ENCODE measurements at regions not wholly inside any gene's neighbourhood (a gene's known extent, or its start where the extent isn't known, plus 50 kb on each side); places are given as distances from the start of the nearest gene placed in this dataset.
A peak's percentile ranks its signal among the peaks of the same experiment; 100 is the strongest.

DNA sequence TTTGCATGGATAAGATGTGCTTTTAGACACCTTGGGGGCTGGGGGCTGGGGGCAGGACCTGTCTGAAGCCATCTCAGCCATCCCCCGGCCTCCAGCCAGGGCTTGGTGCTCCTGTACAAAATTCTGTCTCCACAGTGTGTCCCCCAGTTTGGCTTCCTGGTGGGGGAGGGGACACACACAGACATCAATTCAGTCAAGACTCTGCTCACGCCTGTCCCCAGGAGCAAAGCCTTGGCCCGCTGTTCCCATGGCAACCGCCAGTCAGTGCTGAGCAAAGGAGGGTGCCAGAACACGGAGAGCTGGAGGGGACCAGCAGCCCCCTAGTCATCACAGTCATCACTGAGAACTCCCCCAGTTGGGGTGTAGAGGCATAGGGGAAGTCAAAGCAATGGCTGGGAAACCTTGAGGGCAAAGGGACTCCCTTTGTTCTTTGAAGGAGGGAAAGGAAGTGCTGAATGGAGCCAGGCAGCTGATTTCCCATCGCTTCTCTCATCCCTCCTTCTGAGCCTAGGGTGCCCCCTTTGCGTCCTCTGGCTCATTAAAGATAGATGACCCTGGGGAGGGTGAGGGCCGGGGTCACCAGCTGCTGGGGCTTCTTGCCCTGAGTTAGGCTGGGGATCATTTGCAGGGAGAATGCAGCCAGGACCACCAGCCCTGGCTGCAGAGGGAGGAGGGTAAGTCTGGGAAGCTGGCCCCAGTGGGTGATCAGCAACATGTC, 134.9 kb upstream of the IPO9 start:
- Mint-ChIP-seq H3K4me3 (no peak overlapping the region), H3K27me3 (peaks cover 14% of the 10 kb centered on the region), H3K9me3 (no peaks in the 10 kb centered on the region), H3K4me1 (no peaks in the 10 kb centered on the region), H3K27ac (no peak overlapping the region), H3K36me3 (no peaks in the 10 kb centered on the region)
- ATAC-seq, result no peak

DNA sequence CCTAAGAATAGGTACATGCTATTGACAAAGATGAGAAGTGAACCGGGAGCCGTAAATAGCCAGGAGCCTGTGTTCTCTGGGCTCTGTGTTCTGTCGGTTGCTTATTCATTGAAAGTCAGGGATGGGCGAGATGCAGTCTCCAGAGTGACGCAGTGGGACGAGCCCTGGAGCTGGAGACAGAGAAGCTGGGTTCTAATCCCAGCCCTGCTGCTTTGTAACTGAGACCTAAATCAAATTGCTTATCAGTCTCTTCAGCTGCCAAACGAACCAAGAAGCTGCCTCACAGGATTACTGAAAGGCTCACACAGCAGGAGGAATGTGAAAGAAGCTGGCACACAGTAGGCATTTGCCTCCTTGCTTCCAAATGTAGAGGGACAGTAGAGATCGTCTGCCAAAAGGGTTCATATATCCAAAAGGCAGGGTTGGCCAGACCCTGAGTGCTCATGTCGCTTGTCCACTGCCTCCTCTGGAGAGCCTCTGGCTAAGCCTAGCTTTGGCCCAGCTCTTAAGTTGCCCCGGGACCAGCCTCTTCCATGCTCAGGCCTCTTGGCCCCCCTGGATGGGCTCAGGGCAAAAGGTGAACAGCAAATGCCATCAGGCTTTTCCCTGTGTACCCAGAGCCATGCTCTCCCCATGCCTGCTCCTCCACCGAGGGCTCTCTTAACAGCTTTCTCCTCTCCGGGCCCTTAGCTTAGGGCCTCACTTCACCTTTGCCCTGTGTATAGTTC, 134.2 kb upstream of the IPO9 start:
- Mint-ChIP-seq H3K27me3 (peaks cover 14% of the 10 kb centered on the region), H3K4me3 (no peak overlapping the region), H3K27ac (no peak overlapping the region), H3K36me3 (no peaks in the 10 kb centered on the region), H3K9me3 (no peaks in the 10 kb centered on the region), H3K4me1 (no peaks in the 10 kb centered on the region)
- ATAC-seq, result no peak

DNA sequence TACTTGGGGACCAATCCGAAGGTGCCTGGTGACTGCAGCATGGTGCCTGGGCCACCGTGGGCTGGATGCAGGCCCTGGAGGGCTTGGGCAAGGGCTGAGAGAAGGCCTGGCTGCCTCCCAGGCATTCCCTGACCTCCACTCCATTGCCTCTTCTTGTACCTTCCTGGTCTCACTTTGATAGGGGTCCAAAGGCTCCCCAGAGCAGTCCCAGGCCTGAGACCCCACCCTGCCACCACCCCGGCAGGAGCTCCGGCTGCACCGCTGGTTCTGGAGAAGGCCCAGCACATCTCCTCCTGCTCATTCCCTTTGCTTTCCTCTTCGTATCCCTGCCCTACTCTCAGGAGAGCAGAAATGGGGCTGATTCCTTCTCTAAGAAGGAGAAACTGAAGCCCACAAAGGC, 133.3 kb upstream of the IPO9 start:
- Mint-ChIP-seq H3K36me3 (no peaks in the 10 kb centered on the region), H3K27me3 (peaks cover 14% of the 10 kb centered on the region), H3K9me3 (no peaks in the 10 kb centered on the region), H3K27ac (no peak overlapping the region), H3K4me3 (no peak overlapping the region), H3K4me1 (no peaks in the 10 kb centered on the region)
- ATAC-seq, result no peak

DNA sequence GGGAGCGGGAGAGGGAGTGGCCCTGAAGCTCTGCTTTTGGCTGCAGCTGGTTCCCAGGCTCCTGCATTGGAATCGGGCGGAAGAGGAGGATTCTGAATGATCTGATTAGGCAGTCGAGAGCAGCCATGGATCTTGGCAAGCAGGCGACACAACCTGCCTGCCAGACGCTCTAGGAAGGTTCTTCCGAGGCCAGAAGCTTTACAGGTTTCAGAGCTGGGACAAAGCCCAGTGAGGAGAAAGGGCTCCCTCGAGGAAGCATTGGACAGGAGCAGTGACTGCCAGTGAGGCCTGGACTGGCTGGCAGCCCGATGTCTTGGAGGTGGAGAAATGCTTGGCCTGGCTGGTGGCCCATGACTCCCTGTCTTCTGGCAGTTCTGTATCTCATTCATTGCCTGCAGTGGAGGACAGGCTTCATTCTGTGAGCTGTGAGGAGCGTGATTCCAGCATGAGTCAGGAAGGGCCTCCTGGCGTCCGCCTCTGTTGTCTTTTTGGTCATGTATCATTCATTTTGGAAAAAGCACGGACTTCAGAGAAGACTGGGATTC, 132.7 kb upstream of the IPO9 start:
- Mint-ChIP-seq H3K4me3 (no peak overlapping the region), H3K27ac (no peak overlapping the region), H3K36me3 (no peaks in the 10 kb centered on the region), H3K27me3 (peaks cover 14% of the 10 kb centered on the region), H3K9me3 (no peaks in the 10 kb centered on the region), H3K4me1 (no peaks in the 10 kb centered on the region)
- ATAC-seq, result no peak

DNA sequence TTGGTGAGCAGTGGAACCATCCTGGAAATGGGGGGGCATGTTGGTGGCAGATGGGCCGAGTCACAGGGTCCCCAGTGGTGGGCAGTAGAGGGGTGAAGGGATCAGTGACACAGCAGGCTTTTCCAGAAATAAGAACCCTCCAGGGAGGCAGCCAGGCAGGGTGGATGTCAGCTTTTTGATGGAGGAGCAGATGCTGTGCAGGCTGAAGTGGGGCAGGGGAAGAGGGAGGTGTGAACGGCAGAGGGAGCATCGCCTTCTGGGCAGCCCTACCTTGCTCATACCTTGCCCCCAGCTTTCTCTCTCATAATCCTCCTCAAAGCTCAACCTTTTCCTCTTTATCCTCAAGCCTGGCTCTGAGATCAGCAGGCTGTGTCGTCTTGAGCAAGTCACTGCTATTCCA, 131.8 kb upstream of the IPO9 start:
- Mint-ChIP-seq H3K9me3 (peaks cover 3% of the 10 kb centered on the region), H3K27ac (no peak overlapping the region), H3K4me1 (no peaks in the 10 kb centered on the region), H3K36me3 (no peaks in the 10 kb centered on the region), H3K4me3 (no peak overlapping the region), H3K27me3 (peaks cover 14% of the 10 kb centered on the region)
- ATAC-seq, result no peak

DNA sequence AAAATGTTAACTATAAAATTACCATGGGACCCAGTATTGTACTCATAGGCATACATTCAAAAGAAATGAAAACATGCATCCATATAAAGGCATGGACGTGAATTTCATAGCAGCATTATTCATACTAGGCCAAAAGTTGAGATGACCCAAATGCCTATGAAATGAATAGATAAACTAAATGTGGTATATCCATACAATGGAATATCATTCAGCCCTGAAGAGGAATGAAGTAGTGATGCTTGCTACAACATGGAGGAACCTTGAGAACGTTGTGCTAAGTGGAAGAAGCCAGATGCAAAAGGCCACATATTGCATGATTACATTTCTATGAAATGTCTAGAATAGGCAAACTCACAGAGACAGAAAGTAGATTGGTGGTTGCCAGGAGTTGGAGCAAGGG, 127.1 kb upstream of the IPO9 start:
- Mint-ChIP-seq H3K27ac (no peak overlapping the region), H3K27me3 (peaks cover 9% of the 10 kb centered on the region), H3K4me3 (no peak overlapping the region), H3K36me3 (no peaks in the 10 kb centered on the region), H3K4me1 (no peaks in the 10 kb centered on the region), H3K9me3 (peaks cover 3% of the 10 kb centered on the region)
- ATAC-seq, result no peak

DNA sequence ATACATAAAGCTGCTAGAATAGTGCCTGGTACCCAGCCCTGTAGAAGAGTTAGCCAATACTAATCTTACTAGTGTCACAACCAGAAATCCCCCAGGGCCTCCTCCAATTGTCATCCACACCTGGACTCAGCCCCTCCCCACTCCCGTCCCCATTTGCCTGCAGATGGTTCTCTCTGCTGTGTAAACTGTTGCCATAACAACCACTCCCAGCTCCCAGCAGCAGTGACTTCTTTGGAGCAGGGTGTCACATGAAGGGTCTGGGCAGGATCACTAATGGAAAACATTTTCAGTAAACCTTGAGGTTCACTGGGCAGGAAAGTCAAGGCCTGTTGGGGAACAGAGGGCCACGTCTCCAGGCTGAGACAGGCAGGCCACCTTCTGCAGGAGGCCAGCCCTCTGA, 126.0 kb upstream of the IPO9 start:
- peaks cover 3% of the 10 kb centered on the region for H3K9me3 Mint-ChIP-seq
- no peak overlapping the region for H3K27ac Mint-ChIP-seq

DNA sequence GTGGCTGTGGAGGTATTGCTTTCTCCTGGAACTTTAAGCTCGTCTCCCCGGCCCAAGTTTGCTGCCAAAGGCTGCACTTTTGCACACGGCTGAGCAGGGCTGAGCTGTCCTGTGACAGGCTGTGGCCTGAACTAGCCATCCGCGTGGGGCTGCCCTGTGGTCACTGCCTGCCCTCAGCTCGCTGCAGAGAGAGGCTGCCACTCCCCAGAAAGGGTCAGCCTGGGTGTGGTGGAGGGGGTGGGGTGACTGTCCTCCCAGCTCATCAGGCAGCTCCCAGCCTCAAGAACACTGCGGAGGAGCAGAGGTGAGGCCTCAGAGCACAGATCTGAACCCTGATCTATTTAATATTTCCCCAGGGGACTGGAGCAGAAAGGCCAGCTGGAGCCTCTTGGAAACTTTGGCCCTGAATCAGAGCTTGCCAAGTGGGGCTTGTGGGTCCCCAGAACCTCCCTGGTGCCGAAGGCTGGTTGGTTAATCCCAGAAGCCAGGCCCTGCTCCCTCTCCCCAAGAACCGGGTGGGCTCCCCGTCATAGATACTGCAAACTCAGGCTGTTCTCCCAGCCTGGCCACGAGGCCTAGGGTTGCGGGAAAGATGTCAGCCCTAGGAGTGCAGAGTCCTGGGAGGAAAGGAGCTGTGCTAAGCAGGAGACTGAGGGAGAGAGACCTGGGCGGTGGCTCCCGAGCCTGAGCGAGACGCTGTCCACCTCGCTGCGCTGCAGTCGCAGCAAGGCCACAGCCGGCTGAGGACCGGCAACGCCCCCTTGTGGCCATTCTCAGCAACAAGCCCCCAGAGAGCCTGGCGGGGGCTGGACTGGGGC, 125.1 kb upstream of the IPO9 start:
- Mint-ChIP-seq H3K4me1 (no peaks in the 10 kb centered on the region), H3K27ac (no peak overlapping the region), H3K9me3 (peaks cover 3% of the 10 kb centered on the region), H3K36me3 (no peaks in the 10 kb centered on the region), H3K4me3 (no peak overlapping the region), H3K27me3 (peaks cover 14% of the 10 kb centered on the region)
- ATAC-seq, result peak; percentile 77

More for the DNA sequence above, 126.0 kb upstream of the IPO9 start:
- no peak for ATAC-seq
- no peaks in the 10 kb centered on the region for H3K36me3 Mint-ChIP-seq
- no peak overlapping the region for H3K4me3 Mint-ChIP-seq
- H3K27me3 Mint-ChIP-seq, result peaks cover 9% of the 10 kb centered on the region
- no peaks in the 10 kb centered on the region for H3K4me1 Mint-ChIP-seq

DNA sequence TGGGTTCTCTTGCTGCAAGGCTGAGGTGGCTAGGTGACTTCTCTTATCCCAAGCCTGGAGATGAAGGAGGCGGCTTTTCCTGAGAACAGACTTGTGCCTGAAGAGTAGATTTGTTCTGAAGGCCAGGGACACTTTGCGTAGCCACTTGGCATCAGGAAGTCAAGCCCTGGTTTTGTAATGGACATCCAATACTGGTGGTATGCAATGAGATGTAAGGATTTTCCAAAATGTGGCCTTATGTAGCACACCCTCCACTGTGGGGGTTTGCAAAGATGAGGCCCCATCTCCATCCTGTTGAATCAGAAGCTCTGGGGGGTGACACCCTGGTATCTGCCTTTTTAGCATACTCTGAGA, 124.5 kb upstream of the IPO9 start:
- H3K36me3 Mint-ChIP-seq, result no peaks in the 10 kb centered on the region
- peaks cover 3% of the 10 kb centered on the region for H3K9me3 Mint-ChIP-seq
- no peaks in the 10 kb centered on the region for H3K4me1 Mint-ChIP-seq
- no peak overlapping the region for H3K27ac Mint-ChIP-seq
- H3K27me3 Mint-ChIP-seq, result peaks cover 17% of the 10 kb centered on the region
- no peak for ATAC-seq
- H3K4me3 Mint-ChIP-seq, result no peak overlapping the region

DNA sequence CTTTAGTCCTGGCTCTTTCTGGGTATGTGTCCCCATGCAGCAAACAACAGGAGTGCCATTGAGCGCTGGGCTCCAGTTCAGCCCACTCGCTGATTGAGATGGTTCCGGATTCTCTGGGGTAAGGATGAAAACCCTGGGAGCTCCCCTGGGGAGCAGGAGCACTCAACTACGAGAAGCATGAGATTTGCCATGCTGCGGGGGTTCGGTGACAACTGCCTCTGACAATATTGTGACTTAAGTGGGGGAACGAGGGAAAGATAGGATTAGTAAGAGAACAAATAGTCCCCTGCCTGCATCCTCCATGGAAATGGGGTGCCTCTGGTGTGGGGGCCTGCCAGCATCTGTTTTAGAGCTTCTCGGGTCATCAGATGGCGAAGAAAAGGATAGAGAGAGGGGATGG, 123.6 kb upstream of the IPO9 start:
- Mint-ChIP-seq H3K4me1 (no peaks in the 10 kb centered on the region), H3K27me3 (peaks cover 17% of the 10 kb centered on the region), H3K9me3 (peaks cover 3% of the 10 kb centered on the region), H3K36me3 (no peaks in the 10 kb centered on the region), H3K4me3 (no peak overlapping the region), H3K27ac (no peak overlapping the region)
- ATAC-seq, result no peak

DNA sequence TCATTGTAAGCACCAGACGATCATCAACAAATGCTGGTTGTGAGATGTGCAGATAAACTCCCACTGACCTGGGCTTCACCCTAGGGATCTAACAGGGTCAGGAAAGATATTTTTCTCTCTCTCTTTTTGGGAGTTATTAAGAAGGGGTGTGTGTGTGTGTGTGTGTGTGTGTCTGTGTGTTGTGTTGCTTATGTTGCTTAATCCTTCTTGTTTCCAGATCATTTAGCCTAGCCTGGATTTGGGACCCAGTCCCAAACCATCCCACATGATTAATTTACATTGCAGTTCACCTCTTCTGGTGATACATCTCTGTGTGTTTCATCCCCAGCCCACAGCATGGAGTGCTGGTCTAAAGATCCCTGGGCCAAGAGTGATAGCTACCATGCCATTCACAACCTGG, 122.8 kb upstream of the IPO9 start:
- no peak overlapping the region for H3K4me3 Mint-ChIP-seq
- H3K36me3 Mint-ChIP-seq, result no peaks in the 10 kb centered on the region
- H3K9me3 Mint-ChIP-seq, result peaks cover 3% of the 10 kb centered on the region
- peaks cover 17% of the 10 kb centered on the region for H3K27me3 Mint-ChIP-seq
- no peak overlapping the region for H3K27ac Mint-ChIP-seq
- ATAC-seq, result no peak
- H3K4me1 Mint-ChIP-seq, result no peaks in the 10 kb centered on the region

DNA sequence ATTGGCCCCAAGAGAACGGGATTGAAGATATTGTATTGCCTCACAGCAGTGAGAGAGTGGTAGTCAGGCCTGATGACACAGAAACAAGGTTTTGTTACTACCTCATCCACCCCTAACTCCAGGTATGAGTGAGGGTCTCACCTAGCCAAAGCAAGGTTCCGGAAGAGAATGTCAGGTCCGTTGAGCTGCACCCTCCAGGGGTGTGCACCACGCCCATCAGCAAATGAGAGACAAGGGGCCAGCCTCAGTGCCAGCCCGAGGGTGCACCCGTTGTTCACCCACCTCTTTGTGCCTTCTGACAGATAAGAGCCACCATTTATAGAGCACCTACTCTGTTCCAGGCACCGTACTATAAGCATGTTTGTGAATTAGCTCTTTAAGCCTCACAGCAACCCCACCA, 121.9 kb upstream of the IPO9 start:
- H3K4me1 Mint-ChIP-seq, result no peaks in the 10 kb centered on the region
- no peak overlapping the region for H3K27ac Mint-ChIP-seq
- no peak for ATAC-seq
- H3K27me3 Mint-ChIP-seq, result peaks cover 17% of the 10 kb centered on the region
- H3K4me3 Mint-ChIP-seq, result no peak overlapping the region
- H3K36me3 Mint-ChIP-seq, result no peaks in the 10 kb centered on the region
- peaks cover under 1% of the 10 kb centered on the region for H3K9me3 Mint-ChIP-seq

DNA sequence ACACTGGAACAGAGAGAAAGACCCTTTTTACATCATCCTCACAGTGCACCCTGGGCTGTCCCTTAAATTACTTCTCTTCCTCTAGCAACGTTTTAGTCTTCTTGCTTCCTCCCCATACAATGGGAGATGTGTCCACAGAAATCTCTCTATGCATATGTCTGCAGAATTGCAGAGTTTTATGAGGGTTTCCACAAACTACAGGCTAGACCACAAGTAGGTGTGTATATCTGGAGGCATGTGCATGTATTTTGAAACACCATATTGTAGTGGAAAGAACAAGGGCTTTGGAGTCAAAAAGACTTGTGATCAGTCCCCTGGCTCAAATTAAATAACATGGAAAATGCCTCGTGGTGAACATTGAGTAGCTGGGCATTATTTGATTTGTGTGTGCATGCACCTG, 121.3 kb upstream of the IPO9 start:
- Mint-ChIP-seq H3K9me3 (no peaks in the 10 kb centered on the region), H3K27me3 (peaks cover 17% of the 10 kb centered on the region), H3K27ac (no peak overlapping the region), H3K4me1 (no peaks in the 10 kb centered on the region), H3K36me3 (no peaks in the 10 kb centered on the region), H3K4me3 (no peak overlapping the region)
- no peak for ATAC-seq

DNA sequence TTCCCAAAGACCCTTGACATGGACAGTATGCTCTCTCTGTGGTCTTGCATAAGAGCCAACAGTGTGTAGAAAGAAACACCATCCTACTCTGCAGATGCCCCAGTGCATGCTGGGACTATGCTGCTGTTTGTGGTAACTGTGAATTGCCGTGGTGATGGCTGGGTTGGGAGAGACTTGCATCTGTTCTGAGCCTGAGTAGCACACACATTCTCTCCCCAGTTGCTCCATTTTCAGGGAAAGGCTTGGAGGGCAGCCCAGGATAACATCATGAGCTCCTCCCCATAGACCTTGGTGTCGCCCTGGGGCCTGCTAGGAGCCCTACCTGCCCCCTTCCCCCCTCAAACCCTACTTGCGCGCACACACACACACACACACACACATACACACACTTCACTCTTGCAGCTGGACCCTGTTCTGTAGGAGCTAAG, 120.9 kb upstream of the IPO9 start:
- no peak overlapping the region for H3K27ac Mint-ChIP-seq
- H3K9me3 Mint-ChIP-seq, result no peaks in the 10 kb centered on the region
- no peak for ATAC-seq
- H3K4me1 Mint-ChIP-seq, result no peaks in the 10 kb centered on the region
- H3K36me3 Mint-ChIP-seq, result no peaks in the 10 kb centered on the region
- peaks cover 17% of the 10 kb centered on the region for H3K27me3 Mint-ChIP-seq
- no peak overlapping the region for H3K4me3 Mint-ChIP-seq

DNA sequence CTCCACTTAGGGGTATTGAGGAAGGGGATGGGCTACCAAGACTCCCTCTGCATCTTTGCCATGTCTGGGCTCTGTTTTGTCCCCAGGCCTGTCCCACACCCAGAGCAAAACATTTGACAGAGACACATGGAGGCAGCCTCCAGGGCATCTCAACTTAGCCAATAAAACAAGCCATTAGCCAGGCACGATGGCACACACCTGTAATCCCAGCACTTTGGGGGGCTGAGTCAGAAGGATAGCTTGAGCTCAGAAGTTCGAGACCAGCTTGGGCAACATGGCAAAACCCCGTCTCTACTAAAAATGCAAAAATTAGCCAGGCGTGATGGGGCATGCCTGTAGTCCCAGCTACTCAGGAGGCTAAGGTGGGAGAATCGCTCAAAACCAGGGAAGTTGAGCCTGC, 120.3 kb upstream of the IPO9 start:
- H3K27ac Mint-ChIP-seq, result no peak overlapping the region
- no peaks in the 10 kb centered on the region for H3K9me3 Mint-ChIP-seq
- no peak for ATAC-seq
- peaks cover 17% of the 10 kb centered on the region for H3K27me3 Mint-ChIP-seq
- H3K4me1 Mint-ChIP-seq, result no peaks in the 10 kb centered on the region
- H3K4me3 Mint-ChIP-seq, result no peak overlapping the region
- H3K36me3 Mint-ChIP-seq, result no peaks in the 10 kb centered on the region
